Left colon (tissue), 2 donors: ENCODE measurements at regions not wholly inside any gene's neighbourhood (a gene's known extent, or its start where the extent isn't known, plus 50 kb on each side); places are given as distances from the start of the nearest gene placed in this dataset.
A peak's percentile ranks its signal among the peaks of the same experiment; 100 is the strongest.
"Not testable (repeated sequence)": the region's sequence is repeated elsewhere in the genome, so short reads cannot be mapped to it uniquely, and the experiment has no call there.

Experiments
- ATAC-seq: fragments of 200-7000 bp; cut with Tn5 transposase; one replicate; pipeline ENCODE4 v1.9.1; 2020; ENCODE audit warnings: mild to moderate bottlenecking, moderate library complexity
- DNase-seq, 2 donors: peaks; one replicate each; pipeline ENCODE4 v3.0.0-alpha.2; 2020
- intact Hi-C, 2 donors: fragments of 100-400 bp; cut with DNase I in 1 of 2; cut with micrococcal nuclease in 1 of 2; formaldehyde crosslinking; loops; one replicate each; pipeline versions ENCODE4 v1.11.2 to v1.14.0; 2022; cut with DNase I, micrococcal nuclease
- donor health status: DM: no; HTN: no; CAD: no.
- donor health status: DM: yes; HTN: yes; CAD: no.

DNA sequence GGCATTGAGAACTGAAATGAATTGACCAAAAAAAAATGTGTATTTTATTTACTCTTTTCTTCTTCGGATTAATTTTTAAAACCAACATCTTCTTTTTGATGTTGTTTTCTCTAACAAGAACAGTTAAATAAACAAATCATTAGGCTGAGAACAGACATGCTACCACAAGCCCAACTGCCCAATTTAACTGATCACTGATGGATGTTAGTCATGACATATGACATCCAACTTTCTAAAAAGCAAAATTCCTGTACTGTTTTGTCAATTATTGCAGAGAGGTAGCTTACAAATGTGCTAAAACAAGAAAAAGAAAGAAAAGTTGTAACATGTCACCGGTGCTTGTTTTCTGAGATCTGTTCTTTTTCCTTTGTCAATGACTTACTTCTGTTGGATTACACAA, 232.1 kb downstream of the C11orf87 start:
- DNase-seq: no peak

DNA sequence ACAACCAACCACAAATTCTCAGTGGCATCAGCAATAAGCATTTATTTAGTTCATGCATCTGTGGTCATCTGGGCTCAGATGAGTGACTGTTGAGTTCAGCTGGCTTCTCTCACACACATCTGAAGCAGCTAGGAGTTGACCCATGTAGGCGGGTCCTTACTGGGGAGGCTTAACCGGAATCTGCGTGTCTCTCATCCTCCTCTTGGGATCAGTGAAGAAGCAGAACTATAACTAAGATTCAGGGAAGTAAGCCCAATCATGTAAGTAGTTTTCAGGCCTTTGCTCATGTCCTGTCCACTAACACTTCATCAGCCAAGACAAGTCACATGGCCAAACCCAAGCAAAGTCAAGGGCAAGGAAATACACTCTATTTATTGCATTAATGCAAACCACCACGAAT, 236.2 kb downstream of the C11orf87 start:
- intact Hi-C loops: no loop called here
- ATAC-seq: no peak
- DNase-seq: no peak

More for the DNA sequence above, 232.1 kb downstream of the C11orf87 start:
- intact Hi-C loops: no loop called here
- ATAC-seq: no peak

DNA sequence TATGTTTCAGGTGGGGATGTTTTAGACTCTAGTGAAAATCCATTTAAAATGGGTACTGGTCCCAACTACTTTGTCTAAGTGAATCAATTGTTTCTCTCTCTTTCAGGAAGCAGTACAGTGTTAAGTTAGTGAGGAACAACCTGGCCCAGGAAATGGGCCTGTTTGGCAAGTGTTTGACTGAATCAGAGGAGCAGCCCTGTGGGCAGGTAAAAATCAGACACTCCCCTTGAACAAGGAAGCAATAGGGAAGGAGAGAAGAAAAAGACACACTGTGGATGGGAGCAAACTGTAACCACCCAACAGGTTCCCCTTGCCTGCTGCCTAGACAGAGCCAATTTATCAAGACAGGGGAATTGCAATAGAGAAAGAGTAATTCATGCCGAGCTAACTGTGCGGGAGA, 245.7 kb downstream of the C11orf87 start:
- intact Hi-C loops: no loop called here
- no peak for ATAC-seq
- DNase-seq: no peak

DNA sequence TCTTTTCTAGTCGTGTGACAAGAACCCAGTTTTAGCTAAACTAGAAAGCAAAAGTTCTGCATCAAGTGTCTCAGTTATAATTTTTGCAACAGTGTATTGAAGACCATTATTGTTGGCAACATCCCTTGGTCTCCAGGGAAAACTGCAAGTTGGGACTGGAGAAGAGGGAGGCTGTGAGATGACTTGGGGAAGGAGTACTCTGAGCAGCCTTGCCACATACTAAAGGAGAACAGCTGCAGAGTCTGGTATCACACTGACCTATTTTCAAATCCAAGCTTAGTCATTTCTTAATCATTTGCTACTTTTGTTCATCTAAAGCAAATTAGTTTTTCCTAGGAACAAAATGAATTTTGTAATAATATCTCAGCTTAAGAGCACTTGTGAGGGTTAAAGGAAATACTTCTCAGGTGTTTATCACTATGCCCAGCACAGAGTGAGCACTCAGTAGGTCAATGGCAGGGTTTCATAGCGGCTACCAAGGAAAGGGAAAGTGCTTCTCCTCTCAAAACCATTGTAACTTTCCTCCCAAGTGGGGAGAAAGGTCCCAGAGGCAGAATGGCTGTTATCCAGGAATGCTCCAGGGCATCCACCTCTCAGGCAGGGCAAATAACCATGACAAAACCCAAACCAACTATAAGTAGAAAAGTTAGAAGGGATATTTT, 247.1 kb downstream of the C11orf87 start:
- ATAC-seq: no peak
- intact Hi-C loops: no loop called here
- no peak for DNase-seq

DNA sequence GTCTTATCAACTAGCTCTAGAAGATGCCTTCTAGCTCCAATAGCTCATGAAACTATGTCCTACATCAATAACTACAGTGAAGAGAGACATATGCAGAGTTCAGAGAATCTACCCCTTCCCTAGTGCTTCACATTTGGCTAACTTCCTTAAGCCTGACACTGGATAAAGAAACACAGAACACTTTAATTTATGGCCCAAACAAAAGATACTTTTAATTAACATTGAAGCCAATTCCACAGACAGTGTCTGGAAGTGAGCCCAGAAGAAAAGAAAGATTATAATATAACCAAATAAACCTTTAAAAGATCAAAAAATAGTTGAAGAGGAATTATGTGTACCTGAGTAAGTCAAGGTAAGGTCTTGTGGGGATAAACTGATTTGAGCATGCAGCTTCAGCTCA, 255.2 kb downstream of the C11orf87 start:
- DNase-seq (no peak), ATAC-seq (no peak)
- intact Hi-C loops: no loop called here

DNA sequence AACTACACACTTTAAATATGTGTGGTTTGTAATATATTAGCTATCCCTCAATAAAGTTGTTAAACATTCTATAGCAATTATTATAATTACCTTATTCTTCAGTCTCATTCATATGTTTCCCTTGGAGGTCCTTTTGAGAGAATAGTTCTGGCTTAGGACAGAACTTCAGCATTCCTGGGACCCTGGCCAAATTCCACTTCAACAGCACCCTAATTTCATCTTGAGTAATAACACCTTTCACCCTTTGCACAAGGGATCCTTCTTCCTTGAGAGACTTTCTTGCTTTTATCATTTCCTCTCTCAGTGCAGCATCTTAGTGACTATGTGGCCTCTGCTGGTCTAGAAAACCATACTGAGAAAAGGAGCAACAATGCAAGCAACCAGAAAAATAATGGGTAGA, 255.9 kb downstream of the C11orf87 start:
- intact Hi-C loops: no loop called here
- ATAC-seq (no peak), DNase-seq (no peak)

DNA sequence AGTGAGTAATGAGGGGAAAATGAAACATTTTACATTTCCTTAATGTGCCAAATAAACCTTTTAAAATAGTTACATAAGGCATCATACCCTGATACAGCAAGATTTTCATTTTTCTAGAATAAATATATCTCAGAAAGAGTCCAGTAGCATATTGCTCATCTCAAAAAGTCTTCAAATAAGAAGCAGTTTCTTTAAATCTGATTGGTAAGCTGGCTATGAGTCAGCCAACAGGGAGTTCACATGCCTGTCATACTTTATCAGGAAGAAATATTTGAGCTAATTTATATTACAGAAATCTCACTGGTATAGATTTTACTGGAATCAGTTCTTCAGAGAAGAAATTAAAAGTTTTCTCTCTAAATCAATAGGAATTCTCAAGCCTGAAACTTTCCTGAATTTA, 258.1 kb downstream of the C11orf87 start:
- intact Hi-C loops: no loop called here
- no peak for DNase-seq

DNA sequence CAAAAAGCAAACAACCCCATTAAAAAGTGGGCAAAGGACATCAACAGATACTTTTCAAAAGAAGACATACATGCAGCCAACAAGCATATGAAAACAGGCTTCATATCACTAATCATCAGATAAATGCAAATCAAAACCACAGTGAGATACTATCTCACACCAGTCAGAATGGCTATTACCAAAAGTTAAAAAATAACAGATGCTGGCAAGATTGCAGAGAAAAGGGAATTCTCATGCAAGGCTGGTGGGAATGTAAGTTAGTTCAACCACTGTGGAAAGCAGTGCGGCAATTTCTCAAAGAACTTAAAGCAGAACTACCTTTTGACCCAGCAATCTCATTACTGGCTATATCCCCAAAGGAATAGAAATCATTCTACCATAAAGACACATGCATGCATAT, 260.8 kb downstream of the C11orf87 start:
- intact Hi-C loops, DNase-seq: not testable (repeated sequence)

More for the DNA sequence above, 258.1 kb downstream of the C11orf87 start:
- no peak for ATAC-seq

DNA sequence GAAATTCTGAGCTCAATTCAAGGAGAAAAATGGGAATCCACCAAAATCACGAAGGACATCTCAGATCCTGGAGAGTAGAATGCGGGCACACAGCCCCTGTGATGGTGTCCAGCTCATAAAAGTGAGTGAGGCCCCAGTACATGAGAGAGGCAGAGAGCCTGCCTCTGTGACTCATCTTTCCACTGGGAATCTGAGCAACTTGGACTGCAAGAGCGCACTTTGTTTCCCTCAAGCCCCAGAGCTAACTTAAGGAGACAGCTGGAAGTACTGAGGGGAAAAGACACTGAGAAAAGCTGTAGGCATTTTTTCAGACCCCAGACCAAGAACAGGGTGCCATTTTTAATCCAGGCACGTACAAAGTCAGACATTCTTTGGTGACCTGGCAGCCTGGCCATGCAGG, 273.7 kb downstream of the C11orf87 start:
- intact Hi-C loops: no loop called here
- ATAC-seq (no peak), DNase-seq (no peak)

More for the DNA sequence above, 260.8 kb downstream of the C11orf87 start:
- not testable (repeated sequence) for ATAC-seq

DNA sequence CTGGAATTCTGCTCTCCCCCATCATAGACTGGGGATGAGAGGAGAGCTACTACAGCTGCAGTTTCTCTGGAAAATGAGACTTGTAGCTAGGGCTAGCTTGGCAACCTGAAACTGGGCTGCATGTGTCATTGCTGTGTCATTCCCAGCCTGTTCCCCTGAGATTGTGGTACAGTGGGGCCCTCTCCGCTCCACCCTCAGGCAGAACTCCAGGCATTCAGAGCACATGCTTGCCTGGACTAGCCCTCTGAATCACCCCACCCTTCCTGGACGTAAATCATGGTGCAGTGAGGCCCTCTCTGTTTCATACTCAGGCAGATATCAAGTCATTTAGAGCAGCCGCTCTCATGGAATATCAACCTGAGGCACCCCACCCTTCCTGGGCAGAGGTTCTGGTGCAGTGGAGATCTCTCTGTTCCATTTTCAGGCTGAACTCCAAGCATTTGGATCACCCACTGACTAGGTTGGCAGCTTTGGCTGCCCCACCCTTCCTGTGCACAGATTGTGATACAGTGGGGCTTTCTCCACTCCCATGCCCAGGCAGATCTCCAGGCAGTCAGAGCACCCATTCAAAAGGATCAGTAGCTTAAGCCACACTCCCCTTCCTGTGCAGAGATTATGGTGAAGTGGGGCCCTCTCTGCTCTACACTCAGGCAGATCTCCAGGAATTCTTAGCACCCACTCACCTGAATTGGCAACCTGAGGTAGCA, 274.4 kb downstream of the C11orf87 start:
- intact Hi-C loops: no loop called here
- ATAC-seq (no peak), DNase-seq (no peak)

DNA sequence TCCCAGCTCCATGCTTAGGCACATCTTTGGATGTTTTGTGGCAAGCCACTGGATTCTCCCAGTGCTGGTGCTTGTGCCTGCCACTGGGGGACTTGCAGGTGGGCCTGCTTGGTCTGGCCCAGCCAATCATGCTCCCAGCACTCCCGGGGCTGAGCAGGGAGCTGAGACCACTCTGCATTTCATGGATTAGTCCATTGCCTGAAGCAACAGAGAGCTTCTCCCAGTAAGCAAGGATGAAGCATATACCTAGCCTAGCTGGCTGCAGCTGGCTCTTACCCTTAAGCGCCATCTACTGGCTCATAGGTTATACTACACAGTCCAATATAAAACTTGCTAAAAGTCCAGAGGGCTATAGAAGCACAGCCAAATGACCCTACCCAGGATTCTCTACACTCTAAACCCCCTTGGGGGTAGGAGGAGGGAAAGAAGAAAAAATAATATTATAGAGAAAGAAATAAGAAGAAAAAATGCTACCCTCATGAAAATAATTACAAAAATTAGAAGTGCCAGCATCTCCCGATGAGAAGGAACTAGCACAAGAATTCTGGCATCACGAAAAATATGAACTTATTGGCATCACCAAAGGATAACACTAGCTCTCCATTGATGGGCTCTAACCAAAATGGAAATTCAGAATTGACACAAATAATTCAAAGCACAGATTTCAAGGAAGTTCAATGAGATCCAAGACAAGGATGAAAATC, 275.3 kb downstream of the C11orf87 start:
- intact Hi-C loops: no loop called here
- ATAC-seq (peak; percentile 67), DNase-seq (no peak)

DNA sequence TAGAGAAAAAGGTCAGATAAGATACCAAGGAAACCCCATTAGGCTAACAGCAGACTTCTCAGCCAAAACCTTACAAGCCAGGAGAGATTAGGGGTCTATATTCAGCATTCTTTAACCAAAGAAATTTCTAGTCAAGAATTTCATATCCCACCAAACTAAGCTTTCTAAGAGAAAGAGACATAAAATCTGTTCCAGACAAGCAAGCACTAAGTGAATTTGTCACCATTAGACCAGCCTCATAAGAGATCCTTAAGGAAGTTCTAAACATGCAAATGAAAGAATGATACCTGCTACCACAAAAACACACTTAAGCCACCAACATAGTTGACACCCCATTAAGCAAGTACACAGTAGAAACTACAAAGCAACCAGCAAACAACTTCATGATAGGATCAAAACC, 276.2 kb downstream of the C11orf87 start:
- no peak for ATAC-seq
- intact Hi-C loops: no loop called here

DNA sequence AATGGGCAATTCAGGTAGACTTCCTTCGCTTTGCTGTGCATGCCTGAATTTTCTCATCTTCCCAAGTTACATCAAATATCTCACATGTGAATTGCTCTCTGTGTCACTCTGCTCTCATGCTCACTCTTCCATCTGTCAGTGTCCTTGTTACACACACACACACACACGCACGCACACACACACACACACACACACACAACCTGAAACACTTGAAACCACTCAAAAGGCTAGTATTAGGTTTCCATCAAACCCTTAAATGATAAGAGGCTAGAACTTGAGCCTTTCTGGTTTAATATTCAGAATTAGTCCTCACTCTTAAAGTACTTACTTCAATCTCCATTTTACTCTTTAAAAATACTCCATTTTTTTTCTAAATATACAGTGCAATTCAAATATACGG, 282.4 kb downstream of the C11orf87 start:
- DNase-seq (no peak), ATAC-seq (no peak)
- intact Hi-C loops: no loop called here

More for the DNA sequence above, 276.2 kb downstream of the C11orf87 start:
- DNase-seq: no peak

DNA sequence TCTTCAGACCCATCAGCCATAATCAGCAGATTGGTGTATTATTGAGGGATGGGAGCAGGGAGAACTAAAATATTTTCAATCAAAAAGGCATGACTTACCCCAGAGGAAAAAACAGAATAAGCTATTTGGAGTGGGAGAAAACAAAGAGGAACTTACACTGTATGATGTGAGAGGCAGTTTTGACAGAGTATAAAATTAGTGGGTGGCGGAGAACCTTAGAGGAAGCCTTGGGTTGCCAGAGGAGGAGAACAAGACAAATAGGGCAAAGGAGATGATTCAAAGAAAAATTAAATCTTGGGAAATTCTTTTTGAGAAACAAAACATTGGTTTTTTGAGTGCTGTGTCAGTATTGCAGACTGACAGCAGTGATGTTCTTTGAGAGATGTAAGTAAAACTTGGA, 285.0 kb downstream of the C11orf87 start:
- no peak for ATAC-seq
- no peak for DNase-seq
- intact Hi-C loops: no loop called here

DNA sequence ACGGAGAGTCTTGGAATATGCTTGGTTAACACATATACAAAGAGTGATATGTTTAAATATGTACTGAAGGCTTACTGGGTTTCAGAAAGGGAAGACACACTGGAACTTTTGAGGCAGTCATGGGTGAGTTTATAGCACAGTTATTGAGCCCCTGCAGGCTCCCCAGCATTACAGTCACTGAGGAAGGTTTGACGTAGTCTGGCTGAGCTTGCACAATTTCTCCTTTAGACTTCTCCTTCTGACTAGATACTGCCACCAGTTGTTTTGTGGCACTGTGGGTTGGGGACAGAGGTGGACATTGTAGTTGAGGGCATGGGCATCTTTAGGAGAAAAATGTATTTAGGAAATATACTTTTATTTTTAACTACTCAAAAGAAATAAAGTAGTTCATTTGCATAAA, 285.4 kb downstream of the C11orf87 start:
- ATAC-seq (no peak), DNase-seq (no peak)
- intact Hi-C loops: no loop called here

DNA sequence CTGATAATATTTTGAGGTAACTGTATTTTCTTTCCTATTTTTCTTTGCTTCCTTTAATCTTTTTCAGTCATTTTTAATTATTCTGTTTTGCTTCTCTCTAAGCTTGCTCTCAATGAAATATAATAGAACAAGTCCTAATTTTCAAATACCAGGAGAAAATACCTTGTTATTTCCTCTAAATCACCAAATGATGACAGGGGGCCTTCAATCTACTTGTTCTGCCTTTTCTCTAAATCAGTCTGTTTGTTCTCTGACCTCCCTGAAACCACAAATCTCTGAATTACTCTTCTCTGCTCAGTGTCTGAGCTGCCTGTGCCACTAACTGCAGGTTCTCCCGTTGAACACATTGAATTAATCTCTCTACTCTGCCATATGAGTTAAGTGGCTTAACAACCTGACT, 286.2 kb downstream of the C11orf87 start:
- DNase-seq (no peak), ATAC-seq (no peak)
- intact Hi-C loops: no loop called here

DNA sequence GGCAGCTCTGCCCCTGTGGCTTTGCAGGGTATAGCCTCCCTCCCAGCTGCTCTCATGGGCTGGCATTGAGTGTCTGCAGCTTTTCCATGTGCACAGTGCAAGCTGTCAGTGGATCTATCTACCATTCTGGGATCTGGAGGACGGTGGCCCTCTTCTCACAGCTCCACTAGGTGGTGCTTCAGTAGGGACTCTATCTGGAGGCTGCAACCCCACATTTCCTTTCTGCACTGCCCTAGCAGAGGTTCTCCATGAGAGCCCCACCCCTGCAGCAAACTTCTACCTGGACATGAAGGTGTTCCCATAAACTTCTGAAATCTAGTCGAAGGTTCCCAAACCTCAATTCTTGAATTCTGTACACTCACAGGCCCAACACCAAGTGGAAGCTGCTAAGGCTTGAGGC, 292.5 kb downstream of the C11orf87 start:
- DNase-seq, intact Hi-C loops, ATAC-seq: not testable (repeated sequence)

DNA sequence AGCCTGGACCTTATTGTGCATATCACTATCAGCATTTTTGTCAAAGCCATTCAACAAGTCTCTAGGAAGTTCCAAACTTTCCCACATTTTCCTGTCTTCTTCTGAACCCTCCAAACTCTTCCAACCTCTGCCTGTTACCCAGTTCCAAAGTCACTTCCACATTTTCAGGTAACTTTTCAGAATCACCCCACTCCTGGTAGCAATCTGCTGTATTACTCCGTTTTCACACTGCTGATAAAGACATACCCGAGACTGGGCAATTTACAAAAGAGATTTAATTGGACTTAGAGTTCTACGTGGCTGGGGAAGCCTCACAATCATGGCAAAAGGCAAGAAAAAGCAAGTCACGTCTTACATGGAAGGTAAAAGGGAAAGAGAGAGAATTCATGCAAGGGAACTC, 293.4 kb downstream of the C11orf87 start:
- intact Hi-C loops, ATAC-seq, DNase-seq: not testable (repeated sequence)

DNA sequence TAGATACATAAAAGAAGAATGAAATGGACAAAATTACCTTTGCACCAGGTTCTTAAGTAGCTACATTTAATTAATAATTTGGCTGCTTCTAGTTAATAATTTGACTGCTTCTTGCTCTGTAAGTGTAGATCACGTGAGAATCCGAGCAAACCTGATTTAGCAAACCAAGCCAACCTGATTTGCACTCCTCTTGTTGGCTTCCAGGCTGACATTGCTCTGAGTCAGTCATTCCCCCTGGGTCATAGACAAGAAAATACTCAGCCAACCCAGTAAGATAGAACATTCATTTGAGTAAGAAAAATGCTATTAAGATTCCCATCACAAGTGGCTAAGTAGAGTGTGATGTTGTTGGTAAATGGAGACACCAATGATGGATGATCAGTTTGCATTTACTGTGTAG, 304.1 kb downstream of the C11orf87 start:
- no peak for ATAC-seq
- no peak for DNase-seq
- intact Hi-C loops: no loop called here

DNA sequence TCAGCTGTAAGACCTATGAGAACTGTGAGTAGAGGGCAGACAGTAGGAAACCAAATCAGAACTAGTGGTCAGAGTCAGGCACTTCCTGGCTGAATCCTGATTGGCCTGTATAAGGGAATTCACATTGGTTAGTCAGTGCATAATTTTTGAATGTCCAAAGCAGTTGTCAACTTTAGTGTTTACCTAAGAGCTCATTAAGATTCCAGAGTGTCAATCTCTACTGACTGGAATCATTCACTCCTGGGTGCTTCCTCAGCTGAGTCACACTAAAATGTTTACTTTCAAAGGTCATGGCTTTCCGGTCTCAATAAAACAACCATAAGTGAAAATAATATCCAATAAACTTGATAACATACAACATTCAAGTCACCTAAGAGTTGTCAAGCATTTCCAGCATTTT, 306.1 kb downstream of the C11orf87 start:
- intact Hi-C loops: no loop called here
- ATAC-seq (peak; percentile 96), DNase-seq (no peak)
